Activated CD4-positive, alpha-beta T cell treated with anti-CD3 and anti-CD28 coated beads, Interleukin-2, Interleukin-4, amounts not matched to agents 100 ng/mL and 50 ng/mL, durations not matched to agents 16 hours and 8 hours (primary cell): ENCODE measurements at regions not wholly inside any gene's neighbourhood (a gene's known extent, or its start where the extent isn't known, plus 50 kb on each side); places are given as distances from the start of the nearest gene placed in this dataset.

Experiments used
- DNase-seq: peaks from one replicate; pipeline ENCODE4 v3.0.0-alpha.2; 2020; ENCODE audit warnings: low spot score

DNA sequence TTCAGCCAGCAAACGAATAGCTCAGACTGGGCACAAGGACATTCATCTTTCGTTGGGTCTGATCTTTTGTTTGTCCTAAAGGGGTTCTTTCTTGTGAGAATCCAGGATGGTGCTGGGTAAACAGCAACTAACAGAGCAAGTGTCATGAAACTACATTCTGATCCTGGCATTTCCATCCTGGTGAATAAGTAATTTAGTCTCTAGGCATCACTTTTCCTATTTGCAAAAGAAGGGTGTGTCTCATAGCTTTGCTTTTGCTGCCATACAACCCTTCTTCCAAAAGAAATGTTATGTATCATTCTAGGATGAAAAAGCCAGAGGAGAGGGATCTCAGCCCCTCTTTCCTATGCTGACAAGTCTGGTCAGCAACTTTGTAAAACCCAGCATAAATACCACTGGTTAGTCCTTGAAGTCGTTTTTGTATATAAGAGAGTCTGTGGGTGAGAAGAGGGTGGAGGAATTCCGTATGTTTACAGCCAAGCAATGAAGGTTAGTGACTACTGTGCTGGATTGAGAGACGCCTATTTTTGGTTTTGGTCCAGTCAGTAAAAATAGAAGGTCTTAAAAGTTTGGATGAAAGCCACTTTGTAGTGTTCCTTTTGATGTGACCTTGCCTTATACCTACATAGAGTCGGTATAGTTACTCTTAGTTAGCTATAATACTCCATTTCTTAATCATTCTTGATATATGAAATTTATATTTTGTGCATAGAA lies 88.4 kb upstream of the SLC25A13 start:
- DNase-seq: no peak

DNA sequence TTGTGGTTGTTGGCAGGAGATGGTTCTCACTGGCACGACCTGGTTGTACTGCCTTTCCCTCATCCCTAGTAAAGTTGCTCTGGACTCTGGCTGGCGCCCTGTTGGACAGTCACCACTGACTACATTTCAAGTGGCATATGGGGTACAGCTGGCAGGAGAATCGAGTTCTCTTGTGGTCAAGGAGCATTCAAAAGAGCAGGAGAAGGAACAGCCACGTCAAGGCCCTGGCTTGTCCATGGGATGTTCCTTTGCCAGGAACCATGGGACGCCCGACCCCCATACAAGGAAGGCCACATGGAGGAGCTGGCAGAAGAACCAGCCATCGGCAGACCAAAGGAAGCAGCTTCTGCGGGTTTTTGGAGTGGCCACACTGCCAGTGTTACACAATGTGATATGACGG lies 87.0 kb upstream of the SLC25A13 start:
- DNase-seq: no peak

DNA sequence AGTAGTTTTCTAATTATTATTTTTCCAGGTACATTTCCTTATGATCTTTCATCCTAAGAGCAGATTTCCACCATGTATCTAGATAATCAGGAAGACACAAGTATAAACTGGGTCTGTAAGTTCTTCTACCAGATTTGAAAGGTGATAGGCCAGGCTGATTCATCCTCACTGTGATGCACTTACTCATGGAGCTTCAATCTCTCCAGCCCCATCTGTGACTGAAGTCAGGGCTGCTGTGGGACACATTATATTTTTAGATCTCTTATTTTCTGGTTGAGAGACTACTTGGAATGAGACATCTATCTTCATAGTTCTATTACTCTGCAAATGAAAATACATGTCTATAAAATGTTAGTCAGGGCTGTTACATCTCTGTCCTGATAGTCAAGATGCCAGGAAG lies 85.5 kb upstream of the SLC25A13 start:
- no peak for DNase-seq

DNA sequence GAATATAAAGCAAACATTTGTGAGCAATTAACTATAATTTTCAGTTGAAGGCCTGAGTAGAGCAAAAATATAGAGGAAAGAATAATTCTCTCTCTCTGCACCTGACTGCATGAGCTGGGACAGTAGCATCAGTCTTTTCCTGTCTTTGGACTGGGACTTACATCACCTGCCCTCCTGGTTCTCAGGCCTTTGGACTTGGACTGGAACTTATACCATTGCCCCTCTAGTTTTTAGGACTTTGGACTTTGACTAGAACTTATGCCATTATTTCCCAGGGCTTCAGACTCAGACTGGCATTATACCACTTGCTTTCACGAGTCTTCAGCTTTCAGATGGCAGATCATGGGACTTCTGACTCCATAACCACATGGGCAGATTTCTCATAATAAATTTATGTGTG lies 81.0 kb upstream of the SLC25A13 start:
- DNase-seq: no peak

DNA sequence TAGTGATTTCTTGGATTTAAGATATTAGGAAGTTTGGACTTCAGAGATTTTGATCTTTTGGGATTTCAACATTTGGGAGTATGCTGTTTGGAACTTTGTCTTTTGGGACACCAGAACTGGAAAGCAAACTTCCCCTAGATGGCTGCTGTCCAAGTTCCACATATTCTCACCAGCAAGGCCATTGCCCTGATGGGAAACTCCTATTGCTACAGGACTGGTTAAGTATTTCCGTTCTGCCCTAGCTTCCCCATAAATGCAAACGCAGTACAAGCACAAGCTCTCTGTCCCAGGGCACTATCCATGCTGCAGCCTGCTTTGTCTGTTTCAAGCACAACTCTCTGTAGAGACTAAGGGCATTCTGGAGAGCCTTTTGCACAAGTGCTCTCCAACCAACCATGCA lies 79.3 kb upstream of the SLC25A13 start:
- DNase-seq: no peak

DNA sequence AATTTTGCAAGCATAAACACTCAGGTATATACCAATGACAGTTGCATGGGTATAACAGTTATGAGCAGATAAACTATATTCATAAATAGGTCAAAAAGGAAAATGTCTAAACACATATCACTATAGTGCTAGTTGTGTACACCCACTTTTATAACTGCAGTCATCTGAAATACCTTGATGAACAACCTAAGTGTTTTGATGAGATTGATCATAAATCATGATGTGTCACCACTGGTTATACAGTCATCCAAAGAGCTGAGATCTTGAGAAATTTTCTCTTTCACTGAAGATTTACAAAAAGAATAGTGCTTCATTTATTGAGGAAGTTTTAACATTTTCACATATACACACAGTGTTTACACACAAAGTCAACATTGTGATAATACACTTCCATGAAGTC lies 78.6 kb upstream of the SLC25A13 start:
- no peak for DNase-seq

DNA sequence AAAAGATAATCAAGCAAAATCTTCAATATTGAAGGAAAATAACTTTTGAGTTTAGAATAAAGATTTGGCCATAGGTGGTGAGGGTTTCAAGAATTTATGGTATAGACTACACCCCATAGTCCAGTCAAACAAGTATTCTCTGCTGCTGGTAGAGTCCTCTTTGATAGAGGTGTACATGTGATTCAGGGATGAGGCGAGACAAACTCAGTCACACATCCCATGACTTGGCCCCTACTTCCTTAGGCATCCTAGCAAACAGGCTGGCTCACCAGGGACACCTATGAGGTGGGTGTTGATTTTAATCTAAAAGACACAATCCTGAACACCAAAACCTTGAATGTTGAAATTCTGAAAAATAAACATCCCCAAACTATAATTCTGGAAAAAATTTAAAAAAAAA lies 78.1 kb upstream of the SLC25A13 start:
- no peak for DNase-seq

DNA sequence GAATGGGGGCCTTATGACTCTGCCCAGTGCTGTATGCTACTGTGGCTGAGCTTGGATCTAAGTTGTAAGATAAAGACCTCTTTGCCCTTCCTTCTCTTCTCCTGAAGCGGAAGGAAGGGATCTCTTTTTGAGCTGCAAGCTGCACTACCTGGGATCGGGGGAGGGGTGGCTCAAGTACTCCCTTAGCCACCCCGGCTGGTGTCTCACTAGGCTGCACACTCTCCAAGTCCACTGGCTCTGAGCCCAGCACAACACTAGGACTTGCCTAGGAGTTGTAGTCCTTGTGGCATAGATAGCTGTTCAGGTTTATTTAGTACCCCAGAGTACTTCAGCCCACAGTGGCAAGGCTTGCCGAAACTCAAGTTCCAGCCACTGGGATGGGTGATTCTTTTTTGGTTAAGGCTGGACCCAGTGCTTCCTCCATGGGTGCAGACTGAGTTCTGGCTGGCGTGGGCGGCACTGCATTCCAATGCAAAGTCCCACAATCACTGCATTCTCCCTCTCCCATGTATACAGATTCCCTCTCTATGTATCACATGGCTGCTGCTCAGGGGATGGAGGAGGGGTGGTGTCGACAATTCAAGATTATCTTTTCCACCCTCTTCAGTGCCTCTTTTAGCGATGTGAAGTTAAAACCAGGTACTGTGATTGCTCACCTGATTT lies 76.2 kb upstream of the SLC25A13 start:
- no peak for DNase-seq

DNA sequence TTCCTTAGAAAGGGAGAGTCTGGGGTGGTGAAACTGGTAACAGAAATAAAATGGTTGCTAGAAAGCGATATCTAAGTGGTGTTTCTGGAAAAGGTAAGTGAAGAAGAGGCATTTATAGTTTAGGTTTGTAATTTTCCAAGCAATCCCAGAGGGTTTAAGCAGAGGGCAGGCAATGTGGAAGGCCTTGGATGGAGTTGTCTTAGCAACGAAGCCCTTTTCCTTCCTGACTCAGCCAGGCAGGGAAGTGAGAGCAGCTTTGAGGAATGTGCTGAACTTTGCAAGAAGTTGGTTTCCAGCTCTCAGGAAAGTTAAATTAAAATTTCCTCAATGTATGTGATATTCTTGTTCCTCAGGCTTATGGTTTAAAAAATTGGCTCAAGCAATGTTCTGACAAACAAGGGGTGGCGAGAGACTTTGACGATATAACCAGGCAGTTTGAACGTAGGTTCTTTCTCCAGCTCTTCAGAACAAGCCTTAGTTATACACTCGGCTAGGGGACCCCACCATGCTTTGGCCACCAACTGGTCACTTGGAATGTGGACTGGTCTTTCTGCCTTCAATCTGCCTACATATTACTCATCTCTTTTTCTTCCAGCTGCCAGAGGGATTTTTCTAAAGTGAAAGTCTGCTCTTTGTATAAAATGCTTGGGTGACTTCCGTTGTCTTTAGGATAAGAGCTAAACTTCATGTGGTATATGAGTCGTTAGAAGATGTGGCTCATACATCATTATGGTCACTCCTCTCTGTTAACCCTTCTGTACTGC lies 66.9 kb upstream of the SLC25A13 start:
- no peak for DNase-seq

DNA sequence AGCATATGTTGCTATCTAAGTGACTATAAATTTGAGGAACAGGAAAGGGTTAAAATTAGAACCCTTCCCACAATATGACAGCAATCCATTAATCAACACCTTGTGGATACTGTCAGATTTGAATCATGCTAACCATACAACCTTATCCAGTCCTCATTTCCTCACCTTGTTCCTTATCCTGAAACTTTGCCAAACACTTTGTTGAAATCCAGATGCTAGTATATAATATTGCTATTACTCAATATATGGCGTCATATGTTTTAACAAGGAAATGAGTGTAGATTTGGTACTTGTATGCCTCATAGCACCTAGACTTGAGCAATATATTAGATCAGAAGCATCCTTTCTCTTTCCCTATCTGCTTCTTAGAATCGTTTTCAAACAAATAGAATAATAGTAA lies 66.3 kb upstream of the SLC25A13 start:
- no peak for DNase-seq

DNA sequence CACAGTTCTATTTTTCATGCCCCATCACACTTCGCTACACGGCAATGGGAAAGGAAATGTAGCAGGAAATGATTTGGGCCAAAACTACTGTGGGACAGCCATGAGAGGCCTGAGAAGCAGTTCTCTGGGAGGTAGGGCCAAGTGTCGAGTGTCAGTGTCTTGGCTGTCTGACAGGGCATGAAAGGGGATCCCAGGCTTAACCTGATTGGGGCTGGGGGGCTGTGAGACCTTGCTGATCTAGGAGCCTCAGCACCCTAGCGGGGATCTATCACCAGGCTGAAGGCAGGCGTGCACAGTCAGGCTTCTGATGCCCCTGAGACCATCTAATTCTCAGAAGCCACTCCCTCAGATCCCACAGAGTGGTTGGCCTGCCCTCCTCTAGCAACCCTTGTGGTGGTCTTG lies 58.2 kb upstream of the SLC25A13 start:
- no peak for DNase-seq

DNA sequence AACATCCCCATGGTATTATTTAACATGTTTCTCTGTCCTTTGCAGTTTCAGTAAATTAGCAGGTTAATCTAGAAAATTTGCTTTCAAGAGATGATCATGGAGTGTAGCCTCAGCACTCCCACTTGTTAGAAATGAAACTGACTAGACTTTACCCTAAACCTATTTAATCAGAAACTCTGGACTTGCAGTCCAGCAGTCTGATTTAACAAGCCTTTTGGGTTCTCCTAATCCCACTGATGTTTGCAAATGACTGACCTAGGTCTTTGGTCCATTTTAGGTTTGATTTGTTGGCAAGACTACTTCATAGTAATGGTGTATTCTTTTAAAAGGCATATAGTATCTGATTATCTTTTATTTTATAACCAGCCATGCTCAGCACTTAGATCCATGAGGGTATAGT lies 55.5 kb upstream of the SLC25A13 start:
- DNase-seq: no peak
